HG03469 (cell line): ENCODE measurements at regions not wholly inside any gene's neighbourhood (a gene's known extent, or its start where the extent isn't known, plus 50 kb on each side); places are given as distances from the start of the nearest gene placed in this dataset.

Experiments
- ATAC-seq: cut with Tn5 transposase; IDR thresholded peaks from one replicate; pipeline ENCODE4 v1.9.1; 2021; ENCODE audit warnings: mild to moderate bottlenecking, moderate library complexity, moderate number of reproducible peaks; ENCODE audit not compliant: unreplicated experiment

DNA sequence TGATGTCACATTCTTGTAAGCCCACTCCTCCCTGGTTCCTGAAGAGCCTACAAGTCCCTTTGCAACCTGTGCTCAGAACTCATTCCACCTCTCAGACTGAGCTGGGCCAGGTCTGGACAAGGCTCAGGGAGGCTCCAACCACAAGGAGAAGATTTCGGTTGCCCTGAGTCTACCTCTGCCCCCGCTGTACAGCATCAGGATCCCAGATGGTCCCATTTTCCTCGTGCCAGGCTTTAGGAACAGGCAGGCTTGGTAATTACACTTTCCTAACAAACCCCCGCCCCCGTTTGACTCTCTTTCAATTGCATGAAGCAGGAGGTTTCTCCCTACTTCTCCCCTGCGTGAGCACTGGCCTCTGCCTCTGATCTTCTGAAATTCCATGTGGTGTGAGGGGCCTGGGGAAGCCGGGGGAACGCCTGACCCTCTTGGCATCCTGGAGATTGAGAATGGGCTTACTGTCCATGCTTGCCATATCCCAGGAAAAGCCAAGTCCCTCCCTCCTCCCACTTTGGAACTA is 86.9 kb upstream of the CTNNA1 start:
- ATAC-seq = no peak

DNA sequence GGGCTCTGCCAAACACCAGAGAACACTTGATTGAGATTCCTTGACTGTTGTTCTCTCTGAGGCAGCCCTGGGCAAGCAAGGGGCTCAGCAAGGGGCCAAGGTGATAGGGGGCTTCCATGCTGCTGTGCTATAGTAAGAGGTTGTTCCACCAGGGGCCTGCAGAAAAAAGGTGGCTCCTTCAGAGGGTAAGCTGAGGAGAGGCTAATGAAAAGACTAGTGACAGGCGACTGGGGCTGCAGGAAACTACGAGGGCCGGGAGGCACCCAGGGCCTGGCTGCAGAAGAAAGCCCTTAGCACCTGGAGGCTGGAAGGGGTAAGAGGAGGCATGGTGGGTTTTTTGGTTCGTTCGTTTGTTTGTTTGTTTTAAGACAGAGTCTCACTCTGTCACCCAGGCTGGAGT is 88.0 kb upstream of the CTNNA1 start:
- no peak for ATAC-seq

DNA sequence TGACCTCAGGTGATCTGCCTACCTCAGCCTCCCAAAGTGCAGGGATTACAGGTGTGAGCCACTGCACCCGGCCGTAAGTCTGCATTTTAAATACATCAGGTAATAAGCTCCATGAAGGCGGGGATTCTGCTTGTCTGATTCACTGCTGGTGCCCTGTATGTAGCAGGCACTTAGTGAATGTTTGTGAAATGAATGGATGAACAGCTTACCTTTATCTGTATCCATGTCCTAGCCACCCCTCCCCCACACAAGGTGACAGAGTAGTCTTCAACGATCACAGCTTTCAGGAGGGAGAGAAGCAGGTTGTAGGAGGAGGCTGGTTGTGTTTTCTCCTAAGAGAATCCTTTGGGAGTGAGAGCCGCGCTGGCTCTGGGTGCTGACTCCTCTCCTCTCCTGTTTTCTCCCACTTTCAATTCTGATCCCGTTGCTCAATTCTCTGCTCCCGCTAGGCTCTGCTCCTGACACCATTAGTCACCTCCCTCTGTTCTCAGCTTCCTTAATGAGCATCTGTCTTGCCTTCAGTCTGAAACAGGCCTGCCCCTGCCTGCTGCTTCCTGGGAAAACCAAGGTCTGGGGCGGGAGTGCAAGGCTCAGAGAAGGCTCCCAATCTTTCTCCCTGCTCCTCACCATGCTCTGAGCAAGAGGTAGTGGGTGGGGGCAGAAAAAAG is 88.8 kb upstream of the CTNNA1 start:
- ATAC-seq = no peak

GRCh38 chr5:138663561-138663960 is 88.4 kb upstream of the HSPA9 start:
- no peak for ATAC-seq

DNA sequence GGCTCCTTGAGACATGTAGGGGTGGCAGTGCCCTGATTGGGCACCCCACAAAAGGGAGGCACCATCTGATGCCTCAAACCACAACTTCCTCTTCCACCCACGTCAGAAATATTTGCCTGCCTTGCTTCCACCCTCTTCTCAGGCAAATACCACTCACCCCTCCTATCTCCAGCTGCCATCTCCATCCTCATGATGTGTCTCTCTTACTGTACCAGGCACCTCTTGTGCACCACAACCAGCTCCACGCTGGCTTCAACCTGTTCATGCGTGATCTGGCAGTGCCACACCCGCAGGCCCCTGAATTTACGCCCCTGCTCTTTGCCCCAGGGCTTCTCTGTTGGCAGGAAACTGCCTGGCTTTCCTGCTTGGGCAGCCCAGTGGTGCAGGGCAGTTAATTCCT is 87.8 kb upstream of the HSPA9 start:
- ATAC-seq = no peak

DNA sequence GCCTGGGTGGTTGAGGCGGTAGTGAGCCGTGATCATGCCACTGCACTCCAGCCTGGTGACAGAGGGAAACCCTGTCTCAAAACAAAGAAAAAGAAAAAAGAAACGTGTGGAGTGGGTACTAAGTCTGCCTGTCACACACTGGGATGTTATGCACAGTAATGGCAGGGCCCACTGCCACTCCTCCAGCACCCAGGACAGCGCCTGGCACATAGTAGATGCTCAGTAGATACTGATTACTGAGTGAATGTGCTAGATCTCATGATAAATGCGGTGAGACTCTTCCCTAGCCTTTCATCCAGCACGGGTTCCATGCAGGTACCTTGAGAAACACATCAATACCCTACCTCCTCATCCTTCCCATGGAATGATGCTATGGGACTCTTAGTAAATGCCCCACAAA is 87.4 kb upstream of the HSPA9 start:
- no peak for ATAC-seq

- ATAC-seq = no peak
Measured at GRCh38 chr5:138661991-138662434, 86.8 kb upstream of the HSPA9 start.

DNA sequence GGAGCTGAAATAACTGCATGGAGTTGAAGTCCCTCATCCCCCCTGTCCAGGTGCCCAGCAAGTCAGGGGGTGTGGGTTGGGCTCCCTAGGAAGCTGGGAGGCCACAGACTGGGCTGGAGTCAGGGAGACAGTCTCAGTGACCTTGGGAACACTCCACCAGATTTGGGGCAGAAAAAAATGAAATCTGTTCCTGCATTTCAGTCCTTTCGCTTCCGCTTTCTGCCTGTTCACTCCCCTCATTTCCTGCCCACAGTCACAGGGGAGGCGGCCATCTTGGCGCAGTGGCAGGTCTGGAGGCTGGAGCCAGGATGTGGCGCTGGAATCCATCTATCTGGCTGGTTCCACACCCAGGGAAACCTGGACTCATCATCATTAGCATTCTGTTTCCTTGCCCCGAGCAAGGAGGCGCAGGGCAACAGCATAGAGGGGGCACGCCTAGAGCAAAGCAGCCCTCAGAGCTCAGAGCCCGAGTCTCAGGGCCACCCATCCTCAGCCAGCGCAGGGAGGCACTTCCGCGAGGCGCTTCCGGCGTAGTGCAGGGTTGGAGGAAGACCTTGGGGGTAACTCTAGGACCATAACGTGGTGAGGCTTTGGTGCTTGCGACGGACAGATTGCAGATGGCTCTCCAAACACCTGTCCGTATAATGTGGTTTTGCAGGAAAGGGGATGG is 86.2 kb upstream of the HSPA9 start:
- no peak for ATAC-seq

DNA sequence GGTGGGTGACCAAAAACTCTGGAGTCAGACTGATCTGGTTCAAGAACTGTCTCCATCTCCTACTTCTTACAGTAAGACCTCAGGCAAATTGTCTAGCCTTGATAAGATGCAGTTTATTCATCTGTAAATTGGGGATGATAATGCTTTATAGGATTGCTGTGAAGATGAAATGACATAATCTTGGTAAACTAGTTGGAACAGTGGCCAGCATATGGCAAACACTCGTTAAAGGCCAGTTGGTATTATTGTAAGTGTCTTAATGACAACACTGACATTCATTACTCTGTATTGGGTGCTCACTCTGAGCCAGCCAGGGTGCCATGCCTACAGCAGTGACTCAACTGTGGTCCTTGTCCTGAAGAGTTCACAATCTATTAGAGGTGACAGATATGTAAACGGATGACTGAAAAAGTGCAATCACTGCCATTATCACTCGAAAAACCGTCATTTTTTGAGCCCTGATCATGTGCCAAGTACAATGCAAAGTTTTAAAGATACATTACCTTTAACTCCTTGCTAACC is 84.9 kb upstream of the HSPA9 start:
- ATAC-seq = no peak

DNA sequence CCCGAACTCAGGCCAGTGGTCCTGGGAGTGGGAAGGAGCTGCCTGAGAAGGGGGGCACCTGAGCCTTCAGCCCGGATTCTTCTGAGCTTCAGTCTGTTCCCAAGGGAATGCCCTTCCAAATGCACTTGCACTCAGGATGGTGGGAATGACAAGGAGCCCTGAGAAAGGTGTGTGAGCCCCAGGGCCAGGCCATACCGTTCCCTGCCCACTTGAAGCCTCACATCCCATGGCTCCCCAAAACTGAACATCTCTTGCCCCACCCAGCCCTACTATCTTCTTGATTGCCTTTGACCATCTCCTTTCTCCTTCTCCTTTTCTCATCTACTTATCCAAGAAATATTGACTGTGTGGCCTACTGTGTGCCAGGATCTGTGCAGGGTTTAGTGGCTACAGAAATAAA is 84.4 kb upstream of the HSPA9 start:
- ATAC-seq = no peak

GRCh38 chr5:138659121-138659520 is 83.9 kb upstream of the HSPA9 start:
- ATAC-seq = no peak

DNA sequence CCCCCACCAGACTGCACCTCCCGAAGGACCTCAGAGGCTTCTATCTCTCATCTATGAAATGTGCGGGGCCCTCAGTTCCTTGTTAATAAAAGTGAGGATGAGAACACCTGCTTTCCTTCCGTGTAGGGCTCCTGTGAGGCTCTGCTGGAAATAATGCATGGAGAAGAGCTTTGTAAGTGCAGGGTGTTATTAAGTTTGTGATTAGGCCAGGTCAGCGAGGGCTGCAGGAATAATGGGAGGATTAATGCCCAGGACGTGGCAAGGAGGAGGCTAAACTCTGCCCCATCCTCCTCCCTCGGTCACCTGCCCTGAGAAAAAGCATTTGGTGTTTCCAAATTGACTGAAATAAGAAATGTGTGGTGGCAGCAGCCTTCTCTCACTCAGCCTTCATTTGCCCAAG is 83.5 kb upstream of the HSPA9 start:
- ATAC-seq = no peak

DNA sequence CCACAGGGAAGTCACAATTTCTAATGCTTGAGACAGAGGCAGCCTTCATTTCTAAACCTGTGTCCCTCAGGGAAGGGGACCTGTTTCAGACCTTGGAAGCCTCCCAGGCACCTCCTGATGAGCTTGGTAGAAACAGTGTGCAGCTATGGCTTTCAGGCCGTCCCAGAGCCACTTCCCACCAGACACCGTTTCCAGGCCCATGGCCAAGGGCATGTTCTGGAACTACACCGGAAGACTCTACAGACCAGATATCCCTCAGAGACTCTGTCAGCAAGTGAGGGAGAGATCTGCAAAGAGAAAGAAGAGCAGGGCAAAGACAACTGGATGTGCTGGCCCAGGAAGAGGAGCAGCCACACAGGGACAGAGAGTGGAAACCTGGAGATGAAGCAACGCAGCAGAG is 82.2 kb upstream of the HSPA9 start:
- ATAC-seq = no peak

DNA sequence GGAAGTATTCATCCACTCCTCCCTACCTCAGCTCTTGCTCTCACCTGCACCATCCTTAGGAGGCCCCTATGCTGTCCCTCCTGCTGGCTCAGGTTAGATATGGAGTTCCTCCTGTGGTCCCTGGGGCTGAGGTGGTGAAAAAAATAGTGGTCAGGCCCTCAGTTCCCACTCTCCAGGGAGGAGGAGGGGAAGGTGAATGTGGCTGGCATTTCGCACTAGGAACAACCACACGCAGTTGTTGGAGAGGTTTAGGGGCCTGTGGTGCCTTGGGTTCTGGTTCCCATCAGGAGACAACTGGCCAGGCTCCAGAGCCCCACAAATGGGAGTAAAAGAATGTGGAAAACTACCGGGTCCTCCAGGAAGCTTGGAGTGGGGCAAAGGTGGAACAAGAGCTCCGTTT is 81.7 kb upstream of the HSPA9 start:
- ATAC-seq = no peak

DNA sequence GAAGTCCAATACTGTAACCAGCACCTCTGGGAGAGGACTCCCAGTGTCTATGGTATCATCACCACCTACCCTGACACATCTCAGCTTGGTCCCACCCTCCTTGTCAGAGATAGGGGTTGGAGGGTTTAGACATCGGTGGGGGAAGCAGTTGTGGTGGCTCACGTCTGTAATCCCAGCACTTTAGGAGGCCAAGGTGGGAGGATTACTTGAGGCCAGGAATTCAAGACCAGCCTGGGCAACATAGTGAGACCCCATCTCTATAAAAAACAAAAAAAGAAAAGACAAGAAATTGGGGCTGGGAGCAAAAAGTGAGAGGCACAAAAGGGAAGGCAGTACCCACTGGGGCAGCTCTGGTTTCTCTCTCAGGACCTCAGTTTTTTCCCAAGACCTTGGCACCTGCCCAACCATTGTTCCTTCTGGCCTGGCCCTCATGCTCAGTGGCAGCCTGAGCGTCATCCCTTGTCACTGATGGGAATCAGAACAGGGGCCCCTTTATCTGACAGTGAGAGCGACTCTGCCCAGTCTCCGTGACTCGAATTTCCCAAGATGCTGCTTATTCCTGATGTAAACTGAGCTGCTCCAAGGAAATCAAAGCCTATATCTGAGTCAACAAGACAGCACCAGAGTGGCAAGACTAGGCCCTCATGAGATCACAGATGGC is 80.5 kb upstream of the HSPA9 start:
- ATAC-seq = no peak

DNA sequence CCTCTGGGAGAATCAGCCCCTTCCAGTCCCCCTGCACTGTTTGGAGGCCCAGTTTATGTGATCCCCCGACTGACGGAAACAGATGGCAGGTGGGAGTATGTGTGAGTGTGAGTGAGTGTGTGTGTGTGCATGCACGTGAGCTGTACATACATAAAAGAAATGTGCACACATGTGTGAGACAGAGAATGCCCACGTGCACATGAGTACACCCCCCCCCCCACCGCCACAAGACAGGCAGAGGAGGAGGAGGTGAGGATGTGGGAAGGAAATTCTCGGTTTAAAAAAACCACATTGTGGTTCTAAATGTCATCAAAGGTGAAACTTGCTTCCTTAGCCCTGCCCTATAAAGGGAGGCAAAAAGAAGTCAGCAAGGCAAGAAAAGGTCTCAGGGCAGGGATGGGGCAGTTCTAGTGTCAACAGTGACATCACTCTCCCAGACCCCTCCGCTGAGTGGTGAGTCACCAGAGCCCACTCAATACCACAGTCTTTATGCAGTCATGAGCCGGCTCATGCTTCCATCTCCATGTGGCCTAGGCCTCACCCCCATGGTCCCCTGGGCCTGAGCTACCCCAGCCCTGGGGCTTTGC is 79.2 kb upstream of the HSPA9 start:
- ATAC-seq = peak; percentile 48

GRCh38 chr5:138653502-138653901 is 78.3 kb upstream of the HSPA9 start:
- no peak for ATAC-seq

- no peak for ATAC-seq
Measured at GRCh38 chr5:138651767-138652117, 76.5 kb upstream of the HSPA9 start.

DNA sequence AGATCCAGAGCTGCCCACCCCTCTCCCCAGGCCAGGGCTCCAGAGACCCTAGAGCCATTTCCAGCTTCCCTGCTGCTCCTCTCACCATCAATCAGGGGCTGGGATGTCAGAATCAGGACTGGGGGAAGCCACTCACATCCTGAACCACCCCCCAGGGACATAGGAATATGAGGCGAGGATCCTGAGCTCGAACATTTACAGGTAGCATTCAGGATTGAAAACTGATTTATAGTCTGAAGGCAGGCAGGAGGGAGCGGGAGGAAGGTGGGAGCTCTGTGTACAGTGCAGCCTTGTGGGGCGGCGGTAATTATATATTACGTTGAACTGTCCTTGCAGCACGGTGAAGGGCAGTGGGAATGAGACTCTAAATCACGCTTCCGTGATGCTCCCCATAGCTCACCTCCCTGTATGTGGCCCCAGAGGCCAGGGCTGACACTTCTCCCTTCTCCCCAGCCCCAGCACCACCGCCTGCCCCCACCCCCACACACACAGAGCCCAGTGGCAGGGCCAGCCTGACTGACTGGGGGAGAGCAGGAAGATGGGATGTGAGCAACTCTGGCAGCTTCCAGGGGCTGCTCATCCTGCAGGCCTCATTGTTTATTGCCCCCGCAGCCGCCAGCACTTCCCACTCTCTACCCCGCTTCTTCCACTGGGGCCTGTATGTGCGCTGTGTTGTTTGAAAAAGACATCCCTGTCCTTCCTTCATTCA is 76.0 kb upstream of the HSPA9 start:
- ATAC-seq = no peak

DNA sequence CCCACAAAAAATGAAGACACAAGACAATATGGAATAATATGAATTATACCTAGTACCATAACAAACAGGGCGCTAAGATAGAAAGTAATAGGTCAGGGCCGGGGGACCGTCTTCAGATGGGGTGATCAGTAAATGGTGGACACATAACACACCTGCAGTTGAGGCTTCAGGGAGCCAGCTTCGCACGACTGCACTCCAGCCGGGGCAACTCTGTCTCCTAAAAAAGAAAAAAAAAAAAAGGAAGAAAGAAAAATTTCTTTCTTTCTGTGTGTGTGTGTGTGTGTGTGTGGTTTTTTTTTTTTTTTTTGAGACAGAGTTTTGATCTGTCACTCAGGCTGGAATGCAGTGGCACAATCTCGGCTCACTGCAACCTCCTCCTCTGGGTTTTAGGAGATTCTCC is 75.0 kb upstream of the HSPA9 start:
- ATAC-seq = no peak

GRCh38 chr5:138649775-138650174 is 74.6 kb upstream of the HSPA9 start:
- ATAC-seq = no peak
